Astrocyte (in vitro differentiated cells and primary cell): ENCODE measurements at regions not wholly inside any gene's neighbourhood (a gene's known extent, or its start where the extent isn't known, plus 50 kb on each side); places are given as distances from the start of the nearest gene placed in this dataset.

Experiments
- CTCF ChIP-seq: IDR thresholded peaks from 2 replicates; pipeline ENCODE4 v1.5.1; 2011; ENCODE audit warnings: low read depth, mild to moderate bottlenecking, inconsistent platforms, low read length, moderate library complexity; ENCODE audit not compliant: insufficient read depth
- EZH2 ChIP-seq: IDR thresholded peaks from 2 replicates; pipeline ENCODE4 v1.6.1; 2012; ENCODE audit warnings: mild to moderate bottlenecking, low read length, inconsistent platforms; ENCODE audit not compliant: insufficient read depth

DNA sequence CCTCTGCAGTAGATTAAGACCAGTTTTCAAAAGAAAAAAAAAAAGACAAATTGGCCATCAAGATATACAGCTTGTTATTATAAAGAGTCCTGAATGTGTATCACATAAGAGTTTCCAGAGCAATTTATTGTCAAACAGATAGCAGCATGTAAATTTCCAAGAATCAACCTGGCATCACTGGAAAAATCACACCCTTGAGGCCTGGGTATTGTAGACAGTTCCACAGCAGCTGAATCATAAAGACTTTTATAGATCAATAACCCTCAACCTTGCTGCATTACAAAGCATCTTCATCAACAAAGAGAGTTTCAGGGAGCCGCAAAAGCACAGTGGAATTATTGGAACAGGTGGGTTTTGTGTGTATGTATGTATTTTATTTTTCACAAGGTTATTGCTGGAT lies 94.6 kb upstream of the LRIG3 start:
- TF ChIP-seq CTCF (no peak), EZH2 (no peak)
